ENCODE measurements at regions not wholly inside any gene's neighbourhood (a gene's known extent, or its start where the extent isn't known, plus 50 kb on each side); places are given as distances from the start of the nearest gene placed in this dataset.

- Histone ChIP-seq H3K9me3 (no peaks in the 10 kb centered on the region), H3K27me3 (no peaks in the 10 kb centered on the region), H3K27ac (no peak overlapping the region), H3K36me3 (no peaks in the 10 kb centered on the region), H3K4me1 (no peaks in the 10 kb centered on the region), H3K4me3 (no peak overlapping the region)
- DNase-seq = no peak
- TF ChIP-seq POLR2A (IDR thresholded peaks at IDR 0.05) (no peak), CTCF (IDR thresholded peaks at IDR 0.05) (no peak)
Measured at GRCh38 chr12:19719672-19720071, 280.4 kb downstream of the AEBP2 start.

- TF ChIP-seq CTCF (IDR thresholded peaks at IDR 0.05) (no peak), POLR2A (IDR thresholded peaks at IDR 0.05) (no peak)
- no peaks in the 10 kb centered on the region for H3K4me1 ChIP-seq
- H3K27me3 ChIP-seq = no peaks in the 10 kb centered on the region
- DNase-seq = no peak
- no peak overlapping the region for H3K4me3 ChIP-seq
- peaks cover 0 to 6% (median 0%) of the 10 kb centered on the region in 4 donors for H3K9me3 ChIP-seq
- no peaks in the 10 kb centered on the region for H3K36me3 ChIP-seq
- H3K27ac ChIP-seq = no peak overlapping the region
Measured at GRCh38 chr12:19726122-19726521, 286.8 kb downstream of the AEBP2 start.

GRCh38 chr12:19726592-19726991 is 287.3 kb downstream of the AEBP2 start:
- no peak for TF ChIP-seq POLR2A (IDR thresholded peaks at IDR 0.05)
- TF ChIP-seq CTCF (IDR thresholded peaks at IDR 0.05) = no peak
- H3K4me3 ChIP-seq = no peak overlapping the region

GRCh38 chr12:19737019-19737418 is 297.7 kb downstream of the AEBP2 start:
- no peak for TF ChIP-seq POLR2A (IDR thresholded peaks at IDR 0.05)
- no peak for TF ChIP-seq CTCF (IDR thresholded peaks at IDR 0.05)
- no peaks in the 10 kb centered on the region for H3K9me3 ChIP-seq
- no peaks in the 10 kb centered on the region for H3K4me1 ChIP-seq
- H3K27ac ChIP-seq = no peak overlapping the region
- no peaks in the 10 kb centered on the region for H3K27me3 ChIP-seq
- H3K36me3 ChIP-seq = no peaks in the 10 kb centered on the region
- no peak overlapping the region for H3K4me3 ChIP-seq
- DNase-seq = no peak

More at GRCh38 chr12:19726592-19726991, 287.3 kb downstream of the AEBP2 start:
- no peaks in the 10 kb centered on the region for H3K4me1 ChIP-seq
- no peak for DNase-seq
- H3K36me3 ChIP-seq = no peaks in the 10 kb centered on the region
- H3K27me3 ChIP-seq = no peaks in the 10 kb centered on the region
- peaks cover 0 to 6% (median 0%) of the 10 kb centered on the region in 4 donors for H3K9me3 ChIP-seq
- no peak overlapping the region for H3K27ac ChIP-seq

- H3K4me1 ChIP-seq = no peaks in the 10 kb centered on the region
- H3K27me3 ChIP-seq = no peaks in the 10 kb centered on the region
- no peaks in the 10 kb centered on the region for H3K9me3 ChIP-seq
- no peak overlapping the region for H3K27ac ChIP-seq
- DNase-seq = peak in 1 of 3 donors; percentile 52
- TF ChIP-seq POLR2A (IDR thresholded peaks at IDR 0.05) = no peak
- TF ChIP-seq CTCF (IDR thresholded peaks at IDR 0.05) = peak in 4 of 6 experiments; percentile 49 to 76 (median 69)
- no peaks in the 10 kb centered on the region for H3K36me3 ChIP-seq
- H3K4me3 ChIP-seq = no peak overlapping the region
Measured at GRCh38 chr12:19739195-19739776, 300.0 kb downstream of the AEBP2 start.

Data from Peyer's patch (tissue), 4 donors.